ENCODE measurements at regions not wholly inside any gene's neighbourhood (a gene's known extent, or its start where the extent isn't known, plus 50 kb on each side); places are given as distances from the start of the nearest gene placed in this dataset.

DNA sequence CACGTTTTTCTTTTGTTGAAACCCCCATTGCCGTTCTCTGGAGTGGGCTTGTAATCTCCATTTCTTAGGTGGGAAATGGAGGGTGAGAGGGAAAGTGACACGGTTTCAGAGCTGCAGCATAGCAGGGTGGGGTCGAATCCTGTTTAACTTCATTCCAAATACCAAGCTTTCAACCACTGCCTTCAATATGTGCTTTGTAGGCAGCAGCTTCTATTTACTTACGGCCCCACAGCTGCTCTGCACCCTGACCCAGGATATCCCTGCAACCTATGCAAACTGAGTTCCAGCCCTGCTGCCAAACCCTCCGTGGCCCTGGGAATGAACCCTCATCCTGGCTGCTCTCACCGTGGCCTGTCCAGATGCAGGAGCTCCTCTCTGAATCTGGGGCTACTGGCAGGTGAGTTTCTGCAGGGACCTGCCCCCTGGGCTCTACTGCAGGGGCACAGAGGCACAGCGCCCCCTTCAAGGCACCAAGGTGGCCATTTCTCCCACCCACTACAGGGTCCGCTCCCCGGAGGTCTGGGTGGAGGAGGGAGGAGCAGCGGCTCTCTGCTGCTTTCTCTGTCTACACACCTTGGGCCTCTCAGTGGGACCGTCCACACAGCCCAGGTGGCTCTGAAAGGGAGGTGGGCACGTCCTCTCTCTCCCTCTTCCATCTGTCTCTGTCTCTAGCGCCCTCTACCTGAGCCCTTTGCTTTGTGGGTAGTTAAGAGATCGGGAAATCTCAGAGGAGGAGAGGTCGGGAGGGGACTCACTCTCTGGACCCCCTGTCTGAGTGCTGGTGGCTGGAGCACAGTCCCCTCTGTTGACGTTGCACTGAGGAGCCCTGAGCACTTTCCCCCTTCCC, 279.1 kb downstream of the BRD1 start:
- DNase-seq (ENCODE audit: low read depth in 3 of 3): no peak

DNA sequence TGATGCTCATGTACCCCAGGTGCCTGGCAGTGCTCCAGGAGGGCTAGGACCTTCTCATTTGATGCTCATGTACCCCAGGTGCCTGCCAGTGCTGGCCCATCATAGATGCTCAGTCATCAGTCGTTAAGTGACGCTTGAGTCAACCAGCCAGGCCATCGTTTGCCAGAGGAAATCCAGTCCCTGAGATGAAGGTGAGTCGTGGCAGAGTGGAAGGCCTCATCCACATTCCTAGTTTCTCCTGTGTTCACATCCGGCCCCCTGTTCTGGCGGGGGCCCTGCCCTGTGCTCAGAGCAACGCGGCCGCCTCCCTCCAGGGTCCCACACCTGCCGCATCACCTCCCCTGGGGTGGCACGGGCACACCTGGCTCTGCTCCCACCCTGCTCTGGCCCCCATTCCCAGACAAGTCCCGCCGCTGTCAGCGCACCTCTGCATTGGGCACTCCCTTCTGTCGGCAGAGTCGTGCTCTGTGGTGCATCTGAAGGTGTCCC, 279.9 kb downstream of the BRD1 start:
- no peak for DNase-seq (ENCODE audit: low read depth in 3 of 3)

DNA sequence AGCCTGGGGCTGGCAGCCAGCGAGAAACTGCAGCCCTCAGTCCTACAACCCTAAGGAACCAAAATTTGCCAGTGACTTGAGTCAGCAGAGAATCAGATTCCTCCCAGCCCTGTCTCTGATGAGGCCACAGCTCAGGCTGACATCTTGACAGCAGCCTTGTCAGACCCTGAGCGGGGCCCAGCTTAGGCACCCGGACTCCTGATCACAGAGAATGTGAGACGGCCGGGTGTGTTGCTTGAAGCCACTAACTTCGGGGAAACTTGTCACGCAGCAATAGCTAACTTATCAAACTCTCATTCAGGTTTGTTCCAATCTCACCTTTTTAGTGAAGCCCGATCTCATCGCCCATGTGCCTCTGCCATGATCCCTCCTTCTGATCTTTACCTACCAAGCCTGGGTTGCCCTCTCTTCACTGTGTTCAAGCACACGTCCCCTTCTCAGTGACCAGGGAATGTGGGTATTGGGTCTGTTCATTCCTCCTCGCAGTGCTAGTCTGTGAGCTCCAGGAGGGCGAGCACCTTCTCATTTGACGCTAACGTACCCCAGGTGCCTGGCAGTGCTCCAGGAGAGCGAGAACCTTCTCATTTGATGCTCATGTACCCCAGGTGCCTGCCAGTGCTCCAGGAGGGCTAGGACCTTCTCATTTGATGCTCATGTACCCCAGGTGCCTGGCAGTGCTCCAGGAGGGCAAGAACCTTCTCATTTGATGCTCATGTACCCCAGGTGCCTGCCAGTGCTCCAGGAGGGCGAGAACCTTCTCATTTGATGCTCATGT, 280.7 kb downstream of the BRD1 start:
- DNase-seq (ENCODE audit: low read depth in 3 of 3): no peak

DNA sequence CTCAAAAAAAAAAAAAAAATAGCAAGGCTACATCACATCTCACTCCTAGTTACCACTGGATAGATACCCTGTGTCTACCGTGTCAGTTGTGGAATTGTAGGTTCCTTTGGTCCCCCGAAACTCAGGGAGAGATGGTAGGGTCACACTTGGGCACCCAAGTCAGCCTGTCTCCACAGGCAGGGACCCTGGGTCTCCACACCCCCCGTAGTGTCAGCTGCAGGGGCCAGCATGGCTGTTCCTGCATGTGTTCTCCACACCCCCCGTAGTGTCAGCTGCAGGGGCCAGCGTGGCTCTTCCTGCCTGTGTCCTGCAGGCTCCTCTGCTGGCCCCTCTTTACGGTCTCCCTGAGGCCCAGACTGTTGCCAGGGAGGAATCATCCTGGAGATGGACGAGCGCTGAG, 282.1 kb downstream of the BRD1 start:
- DNase-seq (ENCODE audit: low read depth in 3 of 3): no peak

DNA sequence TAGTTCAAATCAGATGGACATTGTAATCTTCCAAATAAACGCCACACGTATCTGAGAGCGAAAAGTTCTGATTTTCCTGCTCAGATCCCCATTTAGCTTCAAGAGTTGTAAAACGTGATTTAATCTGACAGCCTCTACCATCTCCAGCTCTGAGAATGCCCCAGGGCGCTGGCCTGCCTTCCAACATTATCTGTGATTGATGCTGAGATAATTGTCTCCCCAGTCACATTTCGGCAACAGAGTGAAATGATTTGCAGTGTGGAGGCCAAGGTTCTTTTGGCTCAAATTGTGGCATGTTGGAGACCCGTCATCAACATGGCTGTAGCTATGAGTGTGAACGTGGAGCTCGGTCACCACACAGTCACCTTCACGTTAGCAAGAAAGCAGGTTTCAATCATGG, 283.4 kb downstream of the BRD1 start:
- no peak for DNase-seq (ENCODE audit: low read depth in 3 of 3)

DNA sequence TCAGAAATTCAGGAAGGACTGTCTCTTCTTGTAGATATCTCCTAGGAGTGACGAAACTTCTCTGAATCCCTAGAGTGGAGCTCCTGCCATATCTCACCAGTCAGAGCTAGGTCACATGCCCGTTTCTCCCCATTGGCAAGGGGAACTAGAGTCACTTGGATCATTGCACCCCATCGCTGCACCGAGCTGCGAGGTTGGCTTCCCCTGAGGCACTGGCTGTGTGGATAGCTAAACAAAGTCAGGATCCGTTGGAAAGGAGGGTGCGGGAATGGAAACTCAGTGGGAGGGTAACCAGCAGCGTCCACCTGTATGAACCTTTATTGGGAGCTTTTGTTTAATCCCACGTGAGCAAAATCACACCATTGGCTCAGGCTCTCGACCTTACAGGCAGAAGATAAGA, 283.8 kb downstream of the BRD1 start:
- DNase-seq (ENCODE audit: low read depth in 3 of 3): no peak

DNA sequence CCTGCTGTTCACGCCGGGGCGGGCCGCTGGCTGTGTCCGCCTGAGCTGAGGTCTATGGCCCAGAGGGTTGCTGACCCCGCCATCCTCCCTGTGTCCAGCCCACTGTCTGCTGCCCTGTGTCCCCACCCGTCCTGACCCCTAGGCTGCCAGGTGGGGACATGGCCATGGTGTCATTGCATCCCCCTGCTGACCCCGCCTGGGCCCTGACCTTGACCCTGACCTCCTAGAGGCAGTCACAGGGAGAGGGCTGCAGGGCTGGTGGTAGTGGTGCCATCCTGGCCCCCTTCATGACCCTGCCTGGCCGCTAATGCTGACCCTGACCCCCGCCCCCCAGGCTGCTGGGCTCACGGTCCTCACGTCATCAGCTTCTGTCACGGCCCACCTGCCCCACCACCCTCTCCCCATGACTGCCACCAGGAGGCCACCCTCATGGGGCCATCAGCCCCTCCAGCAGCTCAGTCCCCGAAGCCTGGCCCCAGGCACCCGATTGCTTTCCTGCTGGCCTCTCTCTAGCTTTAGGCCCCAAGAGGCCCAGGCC, 285.9 kb downstream of the BRD1 start:
- DNase-seq (ENCODE audit: low read depth in 3 of 3): no peak

DNA sequence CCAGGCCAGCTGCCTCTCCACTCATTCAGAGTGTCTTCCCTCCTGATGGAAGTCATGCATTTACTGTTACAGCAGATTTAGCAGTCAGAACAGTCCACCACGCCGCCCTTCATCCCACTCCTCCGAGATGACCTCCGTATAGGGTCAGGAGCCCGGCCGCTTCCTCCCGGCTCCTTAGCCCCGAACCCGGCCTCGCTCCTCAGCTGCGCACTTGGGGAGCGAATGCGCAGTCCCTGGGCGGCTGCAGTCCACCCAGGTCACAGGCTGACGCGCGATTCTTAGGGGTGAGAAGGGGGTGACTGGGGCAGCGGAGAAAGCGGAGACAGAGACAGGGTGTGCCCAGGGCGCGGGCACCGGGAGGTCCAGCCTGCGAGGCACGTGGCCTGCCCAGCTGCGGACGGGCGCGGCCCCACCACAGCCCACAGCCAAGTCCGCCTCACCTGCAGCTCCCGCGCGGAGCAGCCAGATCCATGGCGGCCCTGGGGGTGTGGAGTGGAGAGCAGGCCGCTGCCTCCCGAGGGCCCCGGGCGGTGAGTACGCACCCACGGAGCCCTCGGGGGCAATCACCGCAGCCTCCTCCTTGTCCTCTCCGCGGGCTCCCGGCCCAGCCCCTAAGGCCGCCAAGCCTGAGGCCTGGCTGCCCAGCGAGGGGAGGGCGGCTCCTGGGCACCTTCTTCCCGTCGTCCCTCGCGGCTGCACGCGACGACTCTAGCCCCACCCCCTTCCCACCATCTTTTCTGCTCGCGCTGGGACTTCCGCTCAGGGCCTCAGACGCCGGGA, 286.6 kb downstream of the BRD1 start:
- DNase-seq (ENCODE audit: low read depth in 3 of 3): no peak

DNA sequence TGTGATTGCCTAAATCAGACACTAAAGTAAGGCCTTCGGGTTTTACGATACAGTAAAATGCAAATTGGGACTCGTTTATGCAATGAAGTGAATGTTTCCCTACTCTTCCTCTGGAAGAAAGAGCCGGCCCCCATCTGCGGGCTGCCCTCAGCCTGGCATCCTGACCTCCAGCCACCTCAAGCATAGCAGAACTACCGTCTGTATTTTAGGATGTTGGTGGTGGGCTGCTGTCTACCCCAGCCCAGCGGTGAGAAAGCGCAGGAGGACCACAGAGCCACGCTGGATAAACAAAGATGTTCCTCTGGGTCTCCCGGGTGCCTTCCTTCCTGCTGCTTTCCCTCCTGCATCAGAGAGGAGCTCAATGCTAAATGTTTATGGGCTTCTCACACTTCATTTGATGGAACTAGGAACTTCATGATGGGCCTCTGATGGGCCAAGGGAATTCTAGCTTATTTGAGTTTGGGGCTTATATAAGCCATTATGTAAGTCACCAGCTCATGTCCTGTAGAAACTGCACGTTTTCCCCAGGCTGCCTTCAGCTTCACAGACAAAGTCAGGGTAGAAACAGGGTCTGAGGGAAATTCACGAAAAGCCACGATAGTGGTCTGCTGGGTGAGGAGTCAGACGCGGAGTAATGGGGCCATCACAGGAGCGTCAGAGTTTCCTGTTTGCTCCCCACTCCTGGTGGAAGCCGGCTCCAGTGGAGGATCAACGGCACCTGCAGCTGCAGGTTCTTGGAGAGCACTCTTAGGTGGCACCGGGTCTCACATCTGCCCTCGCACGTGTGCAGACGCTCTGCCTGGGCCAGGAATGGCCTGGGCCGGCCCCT, 287.4 kb downstream of the BRD1 start:
- DNase-seq (ENCODE audit: low read depth in 3 of 3): no peak

DNA sequence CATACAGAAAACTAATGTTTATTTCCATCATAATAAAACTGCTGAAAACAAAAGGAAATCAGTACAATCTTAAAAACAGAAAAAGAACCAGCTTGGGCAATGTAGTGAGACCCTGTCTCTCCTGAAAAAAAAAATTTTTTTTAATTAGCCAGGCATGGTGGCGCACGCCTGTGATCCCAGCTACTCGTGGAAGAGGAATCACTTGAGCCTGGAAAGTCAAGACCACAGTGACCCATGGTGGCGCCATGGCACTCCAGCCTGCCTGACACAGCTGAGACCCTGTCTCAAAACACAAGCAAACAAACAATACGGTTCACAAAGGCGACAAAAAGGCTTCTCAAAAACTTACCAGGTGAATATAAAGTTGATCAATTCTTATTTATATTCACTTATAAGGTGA, 289.7 kb downstream of the BRD1 start:
- DNase-seq (ENCODE audit: low read depth in 3 of 3): no peak

DNA sequence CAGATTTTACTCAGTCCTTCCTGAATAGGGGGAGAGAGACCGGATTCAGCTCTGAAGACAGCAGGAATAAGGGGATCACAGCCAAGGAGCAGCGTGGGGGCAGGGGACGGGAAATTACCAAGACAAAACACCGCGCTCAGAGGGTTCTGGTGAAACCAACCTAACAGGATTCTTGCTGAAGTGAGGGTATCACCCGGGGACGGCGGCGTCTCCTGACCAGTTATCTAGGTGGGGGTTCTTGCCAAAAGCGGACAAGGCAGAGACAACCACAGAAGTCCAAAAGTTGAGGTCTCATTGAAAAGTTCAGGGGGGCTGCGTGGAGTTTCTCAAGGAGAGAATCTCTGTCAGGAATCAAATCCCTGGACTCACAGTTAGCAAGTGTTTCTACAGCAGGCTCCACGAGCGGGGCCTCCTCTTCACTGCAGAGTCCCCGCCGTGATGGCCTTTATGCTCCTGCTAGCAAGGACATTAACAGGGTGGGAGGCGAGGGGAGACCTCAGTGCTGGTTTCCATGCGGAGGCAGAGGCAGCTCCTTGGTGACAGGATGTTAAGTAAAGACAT, 291.0 kb downstream of the BRD1 start:
- no peak for DNase-seq (ENCODE audit: low read depth in 3 of 3)

DNA sequence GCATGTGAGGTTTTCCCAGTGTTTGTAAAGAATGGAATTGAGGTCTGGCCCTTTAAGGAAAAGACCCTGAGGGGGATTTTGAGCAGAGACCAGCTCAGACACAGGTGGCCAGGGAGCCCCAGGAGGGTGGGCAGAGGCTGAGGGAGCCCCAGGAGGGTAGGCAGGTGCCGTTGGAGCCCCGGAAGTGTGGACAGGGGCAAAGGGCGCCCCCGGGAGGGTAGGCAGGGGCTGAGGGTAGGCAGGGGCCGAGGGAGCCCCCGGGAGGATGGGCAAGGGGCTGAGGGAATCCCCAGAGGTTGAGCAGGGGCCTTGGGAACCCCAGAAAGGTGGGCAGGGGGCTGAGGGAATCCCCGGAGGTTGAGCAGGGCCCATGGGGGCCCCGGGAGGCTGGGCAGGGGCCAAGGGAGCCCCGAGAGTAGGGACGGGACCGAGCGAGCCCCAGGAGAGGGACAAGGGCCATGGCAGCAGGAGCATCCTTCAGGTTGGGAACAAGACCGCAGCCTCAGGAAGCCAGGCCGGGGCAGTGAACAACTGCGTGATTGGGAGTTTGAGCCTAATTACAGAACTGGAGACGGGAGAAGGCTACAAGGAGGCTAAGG, 292.0 kb downstream of the BRD1 start:
- no peak for DNase-seq (ENCODE audit: low read depth in 3 of 3)

DNA sequence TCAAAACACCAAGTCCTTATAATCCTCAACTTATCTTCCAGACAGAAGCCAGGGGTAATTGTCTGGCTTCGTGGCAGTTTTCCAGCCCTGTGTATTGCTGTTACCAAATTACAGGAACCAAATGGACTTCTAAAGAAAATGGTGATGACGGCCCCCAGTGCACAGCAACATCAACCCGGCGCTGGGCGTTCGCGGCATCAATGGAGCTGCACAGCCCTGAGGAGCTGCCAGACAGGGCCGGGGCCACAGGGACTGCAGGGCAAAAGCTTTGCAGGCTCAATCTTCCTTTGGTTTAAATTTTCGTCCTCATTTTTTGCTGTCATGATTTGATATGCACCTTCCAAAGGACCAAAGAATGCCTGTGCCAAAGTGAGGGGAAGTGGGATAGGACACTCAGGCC, 292.5 kb downstream of the BRD1 start:
- DNase-seq (ENCODE audit: low read depth in 3 of 3): no peak

DNA sequence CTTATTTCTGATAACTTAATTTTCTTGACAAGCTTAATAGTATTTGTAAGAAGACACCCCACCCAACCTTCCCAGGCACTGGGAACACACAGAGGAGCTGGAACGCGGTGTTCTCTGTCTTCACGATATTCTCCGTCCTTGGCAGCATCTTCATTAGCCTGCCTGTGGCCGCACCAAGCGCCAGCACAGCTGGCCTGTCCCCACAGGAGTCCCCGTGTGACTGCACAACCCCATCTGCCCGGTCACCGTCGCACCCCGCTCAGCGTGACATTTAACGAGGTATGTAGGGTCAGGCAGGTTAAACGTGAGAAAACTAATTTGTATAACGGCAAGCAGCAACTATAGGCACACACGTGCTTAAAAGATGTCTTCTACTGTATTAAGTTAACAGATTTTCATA, 293.3 kb downstream of the BRD1 start:
- DNase-seq (ENCODE audit: low read depth in 3 of 3): no peak

DNA sequence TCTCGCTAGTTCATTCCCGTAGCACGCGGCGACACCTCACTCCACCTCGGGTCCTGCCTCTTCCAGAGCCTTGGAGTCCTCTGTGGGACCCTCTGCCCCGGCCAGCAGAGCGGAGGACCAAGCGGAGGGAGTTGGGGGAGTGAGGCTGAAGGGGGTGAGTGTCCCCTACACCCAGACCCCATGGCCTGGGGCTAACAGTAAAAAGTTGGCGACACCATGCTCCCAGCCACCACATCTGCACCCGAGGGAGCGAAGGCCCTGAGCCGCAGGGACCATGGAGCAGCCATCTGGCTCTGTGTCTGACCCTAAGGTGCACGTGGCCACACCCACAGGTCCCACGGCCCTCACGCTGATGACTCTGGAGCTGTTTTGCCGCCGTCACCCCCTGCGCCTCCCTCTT, 293.8 kb downstream of the BRD1 start:
- DNase-seq (ENCODE audit: low read depth in 3 of 3): no peak

DNA sequence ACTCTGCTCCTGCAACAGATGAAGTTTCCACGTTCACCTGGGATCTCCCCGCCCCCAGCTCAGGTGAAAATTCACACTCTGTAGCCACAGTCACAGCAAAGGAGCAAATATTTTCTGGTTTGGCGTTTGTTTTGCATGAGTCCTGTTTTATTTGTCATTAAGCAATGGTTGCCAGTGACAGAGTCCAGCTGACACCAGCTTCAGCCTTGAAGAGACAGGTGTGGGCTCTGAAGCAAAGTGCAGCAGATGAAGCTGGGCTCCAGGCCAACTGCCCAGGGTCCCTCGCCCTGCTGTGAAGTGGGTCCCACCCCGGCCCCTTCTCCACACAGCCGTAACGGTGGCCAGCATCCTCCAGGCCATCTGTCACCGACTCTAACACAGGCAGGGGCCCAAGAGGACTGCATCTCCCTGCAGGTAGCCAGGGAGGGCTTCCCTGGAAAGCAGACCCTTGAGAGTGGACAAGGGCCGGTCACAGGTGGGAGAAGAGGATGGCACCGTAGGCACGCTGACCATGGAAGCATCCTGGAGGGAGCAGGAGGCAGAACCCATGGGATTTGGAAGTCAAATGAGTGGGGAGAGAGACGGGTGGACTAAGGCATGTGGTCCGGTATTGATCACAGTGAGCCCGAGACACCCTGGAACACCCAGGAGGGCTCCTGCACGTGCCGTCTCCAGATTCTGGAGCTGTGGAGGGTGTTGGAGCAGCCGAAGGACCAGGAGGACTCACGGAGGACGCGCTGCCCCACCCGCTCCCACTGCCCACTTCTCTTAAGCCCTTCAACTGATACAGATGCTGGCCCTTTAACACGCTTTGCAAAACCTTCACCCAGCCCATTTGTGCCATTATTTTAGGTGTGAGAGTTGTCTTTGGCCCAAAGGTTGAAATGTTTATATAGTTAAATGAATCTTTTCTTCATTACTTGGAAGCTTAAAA, 294.5 kb downstream of the BRD1 start:
- DNase-seq (ENCODE audit: low read depth in 3 of 3): no peak

DNA sequence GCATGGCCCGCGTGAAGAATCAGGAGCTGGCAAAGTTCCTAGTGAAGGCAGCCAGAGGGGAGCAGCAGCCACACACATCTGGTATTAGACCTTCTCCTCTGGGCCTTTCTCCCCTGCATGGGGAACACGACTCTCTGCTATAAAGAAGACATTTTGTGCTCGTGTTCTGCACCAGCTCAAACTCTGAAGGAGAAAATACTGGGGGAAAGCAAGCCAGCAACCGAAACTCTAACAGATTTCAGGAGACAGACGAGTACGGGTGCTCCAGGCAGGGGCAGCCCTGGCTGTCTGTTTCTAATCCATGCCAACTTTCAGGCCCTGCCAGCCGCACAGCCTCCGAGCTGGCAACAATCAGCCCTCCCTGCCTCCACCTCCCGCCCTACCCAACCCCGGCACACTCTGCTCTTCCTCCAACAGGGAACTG, 296.3 kb downstream of the BRD1 start:
- no peak for DNase-seq (ENCODE audit: low read depth in 3 of 3)

DNA sequence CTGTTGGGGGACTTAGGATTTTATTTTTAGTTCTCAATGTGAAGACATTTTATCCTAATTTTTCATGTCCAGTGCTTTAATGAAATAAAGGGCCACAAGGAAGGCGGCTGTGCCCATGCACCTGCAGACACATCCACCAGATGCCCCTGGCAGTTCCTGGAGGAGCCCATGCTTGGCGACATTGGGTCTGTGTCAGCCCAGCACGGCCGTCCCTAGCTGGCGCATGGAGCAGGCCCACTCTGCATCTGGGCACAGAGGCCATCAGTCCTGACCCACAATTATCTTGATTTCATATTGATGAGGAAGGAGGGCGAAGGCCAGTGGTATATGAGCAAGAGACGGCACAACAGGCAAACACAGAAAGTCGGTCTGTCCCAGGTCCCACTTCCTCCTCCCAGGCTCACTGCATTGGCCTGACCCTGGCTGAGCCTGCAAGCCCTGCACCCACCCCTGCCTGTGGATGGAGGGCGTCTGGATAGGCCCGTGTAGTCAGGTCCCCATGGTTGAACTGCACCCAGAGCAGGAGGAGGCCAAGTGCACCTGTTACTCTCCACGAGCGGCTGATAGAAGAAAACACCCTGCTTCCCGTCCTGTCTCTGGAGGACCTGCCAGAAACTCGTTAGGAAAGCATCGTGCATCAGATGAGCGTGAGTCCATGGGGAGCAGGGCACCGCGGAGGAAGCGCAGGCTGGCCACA, 296.9 kb downstream of the BRD1 start:
- DNase-seq (ENCODE audit: low read depth in 3 of 3): no peak

DNA sequence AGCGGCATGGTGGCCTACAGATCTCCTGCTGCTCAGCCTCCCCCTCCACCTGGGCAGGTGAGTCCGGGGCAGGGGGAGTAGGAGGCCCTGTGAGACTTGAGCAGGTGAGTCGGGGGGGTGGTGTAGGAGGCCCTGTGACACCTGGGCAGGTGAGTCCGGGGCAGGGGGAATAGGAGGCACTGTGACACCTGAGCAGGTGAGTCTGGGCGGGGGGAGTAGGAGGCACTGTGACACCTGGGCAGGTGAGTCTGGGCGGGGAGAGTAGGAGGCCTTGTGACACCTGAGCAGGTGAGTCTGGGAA, 299.3 kb downstream of the BRD1 start:
- DNase-seq (ENCODE audit: low read depth in 3 of 3): no peak
